GM21390 (cell line): ENCODE measurements at regions not wholly inside any gene's neighbourhood (a gene's known extent, or its start where the extent isn't known, plus 50 kb on each side); places are given as distances from the start of the nearest gene placed in this dataset.

ENCODE experiments used
- ATAC-seq: cut with Tn5 transposase; IDR thresholded peaks from one replicate; pipeline ENCODE4 v1.9.1; 2021; ENCODE audit not compliant: unreplicated experiment

GRCh38 chr10:78916227-78916626, 152.5 kb upstream of the ZMIZ1 start:
- no peak for ATAC-seq

GRCh38 chr10:78919181-78919966, 149.4 kb upstream of the ZMIZ1 start:
- ATAC-seq, result no peak

- no peak for ATAC-seq
These were observed 148.8 kb upstream of the ZMIZ1 start for GRCh38 chr10:78920011-78920410.

- ATAC-seq, result no peak
These were observed 146.9 kb upstream of the ZMIZ1 start for GRCh38 chr10:78921895-78922294.

GRCh38 chr10:78923647-78924318, 145.0 kb upstream of the ZMIZ1 start:
- no peak for ATAC-seq

- no peak for ATAC-seq
These were observed 144.3 kb upstream of the ZMIZ1 start for GRCh38 chr10:78924319-78925003.

- ATAC-seq, result no peak
These were observed 143.5 kb upstream of the ZMIZ1 start for GRCh38 chr10:78925275-78925674.

GRCh38 chr10:78925800-78926319, 142.9 kb upstream of the ZMIZ1 start:
- ATAC-seq, result no peak

GRCh38 chr10:78927257-78927995, 141.3 kb upstream of the ZMIZ1 start:
- no peak for ATAC-seq

GRCh38 chr10:78928330-78928729, 140.4 kb upstream of the ZMIZ1 start:
- ATAC-seq, result no peak

GRCh38 chr10:78929541-78929940, 139.2 kb upstream of the ZMIZ1 start:
- no peak for ATAC-seq

GRCh38 chr10:78931321-78932053, 137.3 kb upstream of the ZMIZ1 start:
- no peak for ATAC-seq

GRCh38 chr10:78932054-78932386, 136.7 kb upstream of the ZMIZ1 start:
- ATAC-seq, result no peak

GRCh38 chr10:78932861-78933260, 135.9 kb upstream of the ZMIZ1 start:
- no peak for ATAC-seq

- ATAC-seq, result no peak
These were observed 134.8 kb upstream of the ZMIZ1 start for GRCh38 chr10:78933828-78934531.

- no peak for ATAC-seq
These were observed 134.3 kb upstream of the ZMIZ1 start for GRCh38 chr10:78934532-78934898.

- ATAC-seq, result no peak
These were observed 133.7 kb upstream of the ZMIZ1 start for GRCh38 chr10:78934994-78935602.

GRCh38 chr10:78935697-78936407, 132.9 kb upstream of the ZMIZ1 start:
- no peak for ATAC-seq
